Activated T-helper 2 cell treated with anti-CD3 and anti-CD28 coated beads, Interferon-gamma antibody, Interleukin-2, Interleukin-4, amounts not matched to agents 10 μg/mL and 5 μg/mL and 100 μg/mL, durations not matched to agents 14 hours and 24 hours and 36 hours (primary cell): ENCODE measurements at regions not wholly inside any gene's neighbourhood (a gene's known extent, or its start where the extent isn't known, plus 50 kb on each side); places are given as distances from the start of the nearest gene placed in this dataset.

Experiments
- DNase-seq: peaks from one replicate; pipeline ENCODE4 v3.0.0; 2021; ENCODE audit warnings: low spot score
- H3K27ac Mint-ChIP-seq: one replicate; pipeline ENCODE4 v1.8.0; 2021; ENCODE audit warnings: mixed read lengths
- H3K27me3 Mint-ChIP-seq: one replicate; pipeline ENCODE4 v1.8.0; 2021; ENCODE audit warnings: low read depth, mixed read lengths
- H3K36me3 Mint-ChIP-seq: one replicate; pipeline ENCODE4 v1.8.0; 2021; ENCODE audit warnings: low read depth, mixed read lengths
- H3K4me1 Mint-ChIP-seq: one replicate; pipeline ENCODE4 v1.8.0; 2021; ENCODE audit warnings: low read depth, mixed read lengths
- H3K4me3 Mint-ChIP-seq: one replicate; pipeline ENCODE4 v1.8.0; 2021; ENCODE audit warnings: low read depth, mild to moderate bottlenecking, moderate library complexity, mixed read lengths
- H3K9me3 Mint-ChIP-seq: one replicate; pipeline ENCODE4 v1.8.0; 2021; ENCODE audit warnings: mixed read lengths
- intact Hi-C: fragments of 100-400 bp; cut with micrococcal nuclease; formaldehyde crosslinking; loops from one replicate; pipeline ENCODE4 v1.15.1; 2023

DNA sequence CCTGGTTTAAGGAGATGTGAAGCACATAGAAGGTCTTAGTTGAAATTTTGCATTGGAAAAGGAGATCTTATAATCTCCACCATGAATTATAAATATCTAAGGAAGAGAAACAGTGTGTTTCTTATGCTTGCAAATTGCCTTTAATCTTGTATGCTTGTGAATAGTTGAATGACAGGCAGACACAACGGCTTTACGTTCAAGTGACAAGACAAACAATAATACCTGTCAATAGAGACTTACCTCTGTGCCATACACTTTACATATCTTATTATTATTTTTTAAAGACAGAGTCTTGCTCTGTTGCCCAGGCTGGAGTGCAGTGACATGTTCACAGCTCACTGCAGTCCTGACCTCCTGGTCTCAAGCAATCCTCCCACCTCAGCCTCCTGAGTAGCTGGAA, 113.7 kb downstream of the QPCT start:
- no peaks in the 10 kb centered on the region for H3K9me3 Mint-ChIP-seq
- H3K27ac Mint-ChIP-seq, result no peak overlapping the region
- intact Hi-C loops, result no loop called here
- DNase-seq, result no peak
- peaks cover 13% of the 10 kb centered on the region for H3K4me1 Mint-ChIP-seq
- peaks cover 2% of the 10 kb centered on the region for H3K27me3 Mint-ChIP-seq
- no peak overlapping the region for H3K4me3 Mint-ChIP-seq
- H3K36me3 Mint-ChIP-seq, result peaks cover under 1% of the 10 kb centered on the region

DNA sequence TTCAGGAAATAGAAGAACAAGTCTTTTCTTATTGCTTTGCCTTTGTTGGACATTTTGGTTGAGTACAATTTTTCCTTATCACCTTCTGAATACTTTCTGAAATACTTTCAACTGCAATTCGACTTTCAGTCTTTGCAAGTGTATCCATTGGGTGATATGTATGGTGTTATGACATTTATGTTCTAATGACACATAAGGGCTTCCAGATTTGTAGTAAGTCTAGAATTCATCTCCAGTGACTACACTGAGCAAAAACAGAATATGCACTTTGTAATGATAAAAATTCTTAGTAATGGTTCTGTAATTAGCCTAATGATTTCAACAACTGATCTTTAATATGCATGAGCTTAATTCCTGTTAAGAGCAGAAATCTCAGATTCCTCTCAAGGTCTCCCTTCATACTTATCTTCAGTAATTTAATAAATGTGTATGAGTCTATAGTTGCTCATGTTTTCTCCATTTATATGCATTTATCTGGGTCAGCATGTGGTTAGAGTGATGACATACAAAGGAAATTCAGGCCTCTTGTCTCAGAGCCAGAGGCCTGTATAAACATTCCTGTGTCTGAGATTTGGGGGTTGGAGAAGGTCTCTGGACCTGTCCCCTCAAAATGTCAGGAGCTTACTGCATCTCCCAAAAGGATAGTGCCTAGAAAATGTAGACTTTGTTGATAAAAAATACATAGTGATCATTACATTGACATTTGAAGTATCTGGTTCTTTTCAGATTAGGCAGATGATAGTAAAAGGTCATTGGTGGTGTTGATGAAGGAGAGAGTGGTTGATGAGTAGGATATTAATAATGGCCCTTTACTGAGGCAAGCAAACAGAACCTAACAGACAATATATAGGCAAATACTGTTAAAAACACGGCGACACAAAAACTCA, 114.9 kb downstream of the QPCT start:
- Mint-ChIP-seq H3K36me3 (no peaks in the 10 kb centered on the region), H3K4me3 (no peak overlapping the region)
- intact Hi-C loops, result no loop called here

DNA sequence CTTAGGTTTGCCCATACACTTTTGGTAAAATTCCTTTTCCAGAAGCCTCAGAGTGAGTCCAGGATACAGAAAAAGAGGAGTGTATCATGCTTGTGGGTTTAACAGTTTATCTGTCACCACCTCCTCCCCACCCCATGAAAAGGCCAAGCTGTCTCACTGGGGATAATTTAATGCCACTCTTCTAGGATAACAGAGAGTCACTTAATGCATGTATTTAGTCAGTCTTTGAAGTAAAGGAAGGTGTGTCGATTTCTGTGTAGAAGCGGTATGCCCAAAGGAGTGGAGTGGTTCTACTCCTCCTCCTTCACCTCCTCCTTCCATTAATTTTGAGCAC, 116.4 kb downstream of the QPCT start:
- no peak overlapping the region for H3K27ac Mint-ChIP-seq
- peaks cover 13% of the 10 kb centered on the region for H3K4me1 Mint-ChIP-seq
- peaks cover 16% of the 10 kb centered on the region for H3K27me3 Mint-ChIP-seq
- no peak overlapping the region for H3K4me3 Mint-ChIP-seq
- H3K9me3 Mint-ChIP-seq, result no peaks in the 10 kb centered on the region
- intact Hi-C loops, result no loop called here
- DNase-seq, result no peak
- H3K36me3 Mint-ChIP-seq, result no peaks in the 10 kb centered on the region

More for the DNA sequence above, 114.9 kb downstream of the QPCT start:
- DNase-seq, result no peak
- Mint-ChIP-seq H3K9me3 (no peaks in the 10 kb centered on the region), H3K4me1 (peaks cover 13% of the 10 kb centered on the region), H3K27me3 (peaks cover 10% of the 10 kb centered on the region), H3K27ac (no peak overlapping the region)

- Mint-ChIP-seq H3K27ac (no peak overlapping the region), H3K27me3 (peaks cover 23% of the 10 kb centered on the region), H3K4me3 (no peak overlapping the region)
Measured at GRCh38 chr2:37464067-37464466, 119.6 kb downstream of the QPCT start.

GRCh38 chr2:37466533-37467222, 122.2 kb downstream of the QPCT start:
- no peaks in the 10 kb centered on the region for H3K36me3 Mint-ChIP-seq
- intact Hi-C loops, result no loop called here
- H3K9me3 Mint-ChIP-seq, result no peaks in the 10 kb centered on the region
- no peak for DNase-seq
- H3K4me3 Mint-ChIP-seq, result no peak overlapping the region
- H3K4me1 Mint-ChIP-seq, result no peaks in the 10 kb centered on the region
- H3K27ac Mint-ChIP-seq, result no peak overlapping the region
- peaks cover 23% of the 10 kb centered on the region for H3K27me3 Mint-ChIP-seq

More at GRCh38 chr2:37464067-37464466, 119.6 kb downstream of the QPCT start:
- H3K9me3 Mint-ChIP-seq, result no peaks in the 10 kb centered on the region
- no peaks in the 10 kb centered on the region for H3K36me3 Mint-ChIP-seq
- intact Hi-C loops, result no loop called here
- DNase-seq, result no peak
- H3K4me1 Mint-ChIP-seq, result peaks cover 2% of the 10 kb centered on the region

GRCh38 chr2:37468170-37468569, 123.7 kb downstream of the QPCT start:
- intact Hi-C loops, result no loop called here
- Mint-ChIP-seq H3K27me3 (peaks cover 26% of the 10 kb centered on the region), H3K36me3 (no peaks in the 10 kb centered on the region), H3K27ac (no peak overlapping the region), H3K9me3 (no peaks in the 10 kb centered on the region), H3K4me3 (no peak overlapping the region), H3K4me1 (no peaks in the 10 kb centered on the region)
- no peak for DNase-seq

DNA sequence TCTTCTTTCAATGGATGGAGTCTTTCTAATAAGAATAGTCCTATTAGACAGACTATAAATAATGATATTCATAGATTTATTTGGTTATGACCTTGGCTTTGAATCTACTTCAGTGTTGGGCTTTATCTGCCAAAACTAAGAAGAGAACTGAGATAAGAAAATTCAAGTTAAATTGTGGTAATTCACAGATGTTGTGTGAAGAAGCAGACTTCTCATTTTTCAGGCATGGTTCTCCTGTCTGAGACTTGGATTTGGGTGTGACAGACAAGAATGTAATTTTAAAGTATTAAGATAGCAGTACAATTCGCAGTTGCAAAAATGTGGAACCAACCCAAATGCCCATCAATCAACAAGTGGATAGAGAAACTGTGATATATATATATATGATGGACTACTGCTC, 124.7 kb downstream of the QPCT start:
- Mint-ChIP-seq H3K4me1 (no peaks in the 10 kb centered on the region), H3K36me3 (no peaks in the 10 kb centered on the region), H3K27ac (no peak overlapping the region), H3K9me3 (no peaks in the 10 kb centered on the region), H3K4me3 (no peak overlapping the region), H3K27me3 (peaks cover 20% of the 10 kb centered on the region)
- intact Hi-C loops, result no loop called here
- no peak for DNase-seq

DNA sequence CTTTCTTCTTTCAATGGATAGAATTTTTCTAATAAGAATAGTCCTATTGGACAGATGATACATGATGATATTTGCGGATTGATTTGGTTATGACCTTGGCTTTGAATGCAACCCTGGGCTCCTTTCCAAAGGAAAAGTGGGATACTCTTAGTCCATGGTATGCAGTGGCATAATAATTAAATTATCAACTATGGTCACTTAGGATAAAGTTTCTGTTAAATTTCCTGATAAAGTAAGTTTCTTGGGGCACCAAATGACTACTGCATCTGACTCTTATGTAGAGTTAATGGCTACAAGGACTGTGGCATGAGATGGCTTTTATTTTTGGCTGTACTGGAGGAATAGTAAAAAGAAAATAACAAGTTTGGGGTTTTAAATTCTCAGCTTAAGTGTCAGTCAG, 126.7 kb downstream of the QPCT start:
- peaks cover 11% of the 10 kb centered on the region for H3K27me3 Mint-ChIP-seq
- intact Hi-C loops, result no loop called here
- DNase-seq, result no peak
- H3K36me3 Mint-ChIP-seq, result no peaks in the 10 kb centered on the region
- no peaks in the 10 kb centered on the region for H3K9me3 Mint-ChIP-seq
- no peaks in the 10 kb centered on the region for H3K4me1 Mint-ChIP-seq
- H3K27ac Mint-ChIP-seq, result no peak overlapping the region
- H3K4me3 Mint-ChIP-seq, result no peak overlapping the region

DNA sequence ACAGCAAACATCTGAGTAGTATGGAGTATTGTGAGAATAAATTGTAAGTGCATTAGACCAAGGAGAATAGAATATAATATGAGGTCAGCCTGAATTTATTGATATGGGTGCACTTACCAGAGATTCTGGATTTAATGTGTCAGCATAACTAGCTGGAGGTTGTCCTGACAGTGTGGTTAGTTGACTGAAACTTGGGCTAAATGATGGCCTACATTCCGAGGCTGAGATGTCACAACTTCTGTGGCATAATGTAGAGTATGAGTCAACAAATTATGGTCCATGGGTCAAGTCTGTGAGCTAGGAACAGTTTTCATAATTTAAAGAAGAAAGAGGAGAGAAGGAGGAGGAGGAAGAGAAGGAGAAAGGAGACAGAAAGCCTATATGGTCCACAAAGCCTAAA, 127.6 kb downstream of the QPCT start:
- H3K36me3 Mint-ChIP-seq, result no peaks in the 10 kb centered on the region
- no peak overlapping the region for H3K4me3 Mint-ChIP-seq
- H3K9me3 Mint-ChIP-seq, result no peaks in the 10 kb centered on the region
- no peaks in the 10 kb centered on the region for H3K4me1 Mint-ChIP-seq
- H3K27ac Mint-ChIP-seq, result no peak overlapping the region
- intact Hi-C loops, result no loop called here
- no peak for DNase-seq
- H3K27me3 Mint-ChIP-seq, result peaks cover 6% of the 10 kb centered on the region

GRCh38 chr2:37472959-37473358, 128.5 kb downstream of the QPCT start:
- peaks cover 6% of the 10 kb centered on the region for H3K27me3 Mint-ChIP-seq
- DNase-seq, result no peak
- no peaks in the 10 kb centered on the region for H3K36me3 Mint-ChIP-seq
- no peak overlapping the region for H3K27ac Mint-ChIP-seq
- no peaks in the 10 kb centered on the region for H3K4me1 Mint-ChIP-seq
- H3K4me3 Mint-ChIP-seq, result no peak overlapping the region
- intact Hi-C loops, result no loop called here
- no peaks in the 10 kb centered on the region for H3K9me3 Mint-ChIP-seq

GRCh38 chr2:37476411-37476810, 132.0 kb downstream of the QPCT start:
- H3K4me1 Mint-ChIP-seq, result no peaks in the 10 kb centered on the region
- H3K27ac Mint-ChIP-seq, result no peak overlapping the region
- peaks cover 8% of the 10 kb centered on the region for H3K27me3 Mint-ChIP-seq
- no peaks in the 10 kb centered on the region for H3K36me3 Mint-ChIP-seq
- H3K4me3 Mint-ChIP-seq, result no peak overlapping the region
- intact Hi-C loops, result no loop called here
- DNase-seq, result no peak
- no peaks in the 10 kb centered on the region for H3K9me3 Mint-ChIP-seq

- no peak overlapping the region for H3K4me3 Mint-ChIP-seq
- intact Hi-C loops, result no loop called here
- H3K36me3 Mint-ChIP-seq, result no peaks in the 10 kb centered on the region
- no peaks in the 10 kb centered on the region for H3K9me3 Mint-ChIP-seq
- H3K27ac Mint-ChIP-seq, result no peak overlapping the region
- no peaks in the 10 kb centered on the region for H3K4me1 Mint-ChIP-seq
- peaks cover 4% of the 10 kb centered on the region for H3K27me3 Mint-ChIP-seq
- no peak for DNase-seq
Measured at GRCh38 chr2:37477921-37478320, 133.5 kb downstream of the QPCT start.

GRCh38 chr2:37481244-37481643, 136.8 kb downstream of the QPCT start:
- H3K4me1 Mint-ChIP-seq, result no peaks in the 10 kb centered on the region
- no peaks in the 10 kb centered on the region for H3K9me3 Mint-ChIP-seq
- H3K36me3 Mint-ChIP-seq, result no peaks in the 10 kb centered on the region
- H3K4me3 Mint-ChIP-seq, result no peak overlapping the region
- H3K27ac Mint-ChIP-seq, result no peak overlapping the region
- DNase-seq, result no peak
- H3K27me3 Mint-ChIP-seq, result peaks cover 8% of the 10 kb centered on the region
- intact Hi-C loops, result no loop called here
